Esophagus squamous epithelium (tissue), 5 donors: ENCODE measurements at regions not wholly inside any gene's neighbourhood (a gene's known extent, or its start where the extent isn't known, plus 50 kb on each side); places are given as distances from the start of the nearest gene placed in this dataset.

Experiments
- DNase-seq: peaks from one replicate; lab custom pipeline; 2025; lab: John Stamatoyannopoulos, UW
- H3K27ac ChIP-seq, 4 donors: fragments of 200-600 bp; sonication (generic); one replicate each; pipeline ENCODE4 v1.5.1; 2016 to 2019; ENCODE audit warnings: mild to moderate bottlenecking in 1 of 4
- H3K27me3 ChIP-seq, 4 donors: fragments of 200-600 bp; sonication (generic); 1 replicate in 3 of 4; 2 replicates in 1 of 4; pipeline versions ENCODE4 v1.5.1 to v1.6.0; 2017 to 2021; ENCODE audit warnings: antibody characterized with exemption in 1 of 4
- H3K36me3 ChIP-seq, 3 donors: fragments of 200-600 bp; sonication (generic); one replicate each; pipeline ENCODE4 v1.5.1; 2016 to 2019
- H3K4me1 ChIP-seq, 3 donors: fragments of 200-600 bp; sonication (generic); one replicate each; pipeline ENCODE4 v1.5.1; 2017 to 2019
- H3K4me3 ChIP-seq, 4 donors: fragments of 200-600 bp; sonication (generic); 1 replicate in 3 of 4; 2 replicates in 1 of 4; pipeline ENCODE4 v1.5.1; 2016 to 2019; ENCODE audit warnings: mild to moderate bottlenecking in 2 of 4, moderate library complexity in 1 of 4
- H3K9me3 ChIP-seq, 3 donors: fragments of 200-600 bp; sonication (generic); one replicate each; pipeline ENCODE4 v1.5.1; 2016 to 2019
- CTCF ChIP-seq, 6 experiments: fragments of 450-650 bp in 4 of 6; fragments of 200-600 bp in 2 of 6; sonication (generic) in 2 of 6; IDR thresholded peaks; one replicate each; pipeline ENCODE4 v1.5.1; 2016 to 2019; ENCODE audit warnings: antibody characterized with exemption in 6 of 6, mild to moderate bottlenecking in 4 of 6, moderate library complexity in 4 of 6
- POLR2A ChIP-seq, 4 donors: fragments of 450-650 bp; IDR thresholded peaks; one replicate each; pipeline ENCODE4 v1.6.1; 2017; ENCODE audit warnings: antibody characterized with exemption in 4 of 4, mild to moderate bottlenecking in 4 of 4, moderate library complexity in 3 of 4
- WGBS, 2 donors: methylation state at CpG; one replicate each; pipeline ENCODE4 v1.1.5; 2018; 5-methylcytosine and 5-hydroxymethylcytosine counted together
- intact Hi-C: fragments of 100-400 bp; cut with DNase I; formaldehyde crosslinking; loops from one replicate; pipeline ENCODE4 v1.15.0; 2022
- donor health status: DM: yes; HTN: yes; CAD: no.

- no peak overlapping the region for H3K27ac ChIP-seq
Observed at GRCh38 chr1:208506812-208507211, 262.6 kb upstream of the PLXNA2 start.

GRCh38 chr1:208509072-208509471, 264.9 kb upstream of the PLXNA2 start:
- no peak for DNase-seq
- H3K27ac ChIP-seq = no peak overlapping the region
- H3K4me3 ChIP-seq = no peak overlapping the region
- no peaks in the 10 kb centered on the region for H3K36me3 ChIP-seq
- intact Hi-C loops = no loop called here
- peaks cover 0 to 7% (median 0%) of the 10 kb centered on the region in 4 donors for H3K27me3 ChIP-seq
- no peaks in the 10 kb centered on the region for H3K9me3 ChIP-seq
- TF ChIP-seq CTCF (IDR thresholded peaks at IDR 0.05) = no peak
- no peak for TF ChIP-seq POLR2A (IDR thresholded peaks at IDR 0.05)
- H3K4me1 ChIP-seq = no peaks in the 10 kb centered on the region
- 59 to 64% methylated on average over 2 of the region's 2 CpGs for WGBS, 2 donors

More at GRCh38 chr1:208506812-208507211, 262.6 kb upstream of the PLXNA2 start:
- no peaks in the 10 kb centered on the region for H3K36me3 ChIP-seq
- no peaks in the 10 kb centered on the region for H3K9me3 ChIP-seq
- intact Hi-C loops = no loop called here
- no peak overlapping the region for H3K4me3 ChIP-seq
- peaks cover 0 to 7% (median 0%) of the 10 kb centered on the region in 4 donors for H3K27me3 ChIP-seq
- 87 to 89% methylated on average over 2 of the region's 2 CpGs for WGBS, 2 donors
- H3K4me1 ChIP-seq = no peaks in the 10 kb centered on the region
- TF ChIP-seq CTCF (IDR thresholded peaks at IDR 0.05) = no peak
- no peak for TF ChIP-seq POLR2A (IDR thresholded peaks at IDR 0.05)
- DNase-seq = no peak

- no peaks in the 10 kb centered on the region for H3K9me3 ChIP-seq
- intact Hi-C loops = no loop called here
- TF ChIP-seq CTCF (IDR thresholded peaks at IDR 0.05) = no peak
- no peak for TF ChIP-seq POLR2A (IDR thresholded peaks at IDR 0.05)
- no peaks in the 10 kb centered on the region for H3K36me3 ChIP-seq
- 78 to 91% methylated on average over 5 of the region's 5 CpGs for WGBS, 2 donors
- H3K27me3 ChIP-seq = peaks cover 0 to 1% (median 0%) of the 10 kb centered on the region in 4 donors
- no peak for DNase-seq
- H3K4me1 ChIP-seq = no peaks in the 10 kb centered on the region
- no peak overlapping the region for H3K27ac ChIP-seq
- no peak overlapping the region for H3K4me3 ChIP-seq
Observed at GRCh38 chr1:208510192-208510952, 266.2 kb upstream of the PLXNA2 start.

GRCh38 chr1:208511242-208511860, 267.2 kb upstream of the PLXNA2 start:
- no peaks in the 10 kb centered on the region for H3K36me3 ChIP-seq
- H3K4me3 ChIP-seq = no peak overlapping the region
- no peaks in the 10 kb centered on the region for H3K9me3 ChIP-seq
- DNase-seq = no peak
- no peak overlapping the region for H3K27ac ChIP-seq
- H3K27me3 ChIP-seq = no peaks in the 10 kb centered on the region
- no peaks in the 10 kb centered on the region for H3K4me1 ChIP-seq
- intact Hi-C loops = no loop called here
- WGBS, 2 donors = 60 to 62% methylated on average over 6 of the region's 6 CpGs
- TF ChIP-seq POLR2A (IDR thresholded peaks at IDR 0.05) (no peak), CTCF (IDR thresholded peaks at IDR 0.05) (no peak)

GRCh38 chr1:208513799-208514198, 269.6 kb upstream of the PLXNA2 start:
- WGBS, 2 donors = 62 to 63% methylated on average over 2 of the region's 2 CpGs
- Histone ChIP-seq H3K27me3 (no peaks in the 10 kb centered on the region), H3K9me3 (no peaks in the 10 kb centered on the region), H3K4me3 (no peak overlapping the region), H3K27ac (no peak overlapping the region), H3K4me1 (no peaks in the 10 kb centered on the region), H3K36me3 (no peaks in the 10 kb centered on the region)
- no peak for TF ChIP-seq POLR2A (IDR thresholded peaks at IDR 0.05)
- no peak for TF ChIP-seq CTCF (IDR thresholded peaks at IDR 0.05)
- DNase-seq = no peak
- intact Hi-C loops = no loop called here
